ENCODE measurements at regions not wholly inside any gene's neighbourhood (a gene's known extent, or its start where the extent isn't known, plus 50 kb on each side); places are given as distances from the start of the nearest gene placed in this dataset.

DNA sequence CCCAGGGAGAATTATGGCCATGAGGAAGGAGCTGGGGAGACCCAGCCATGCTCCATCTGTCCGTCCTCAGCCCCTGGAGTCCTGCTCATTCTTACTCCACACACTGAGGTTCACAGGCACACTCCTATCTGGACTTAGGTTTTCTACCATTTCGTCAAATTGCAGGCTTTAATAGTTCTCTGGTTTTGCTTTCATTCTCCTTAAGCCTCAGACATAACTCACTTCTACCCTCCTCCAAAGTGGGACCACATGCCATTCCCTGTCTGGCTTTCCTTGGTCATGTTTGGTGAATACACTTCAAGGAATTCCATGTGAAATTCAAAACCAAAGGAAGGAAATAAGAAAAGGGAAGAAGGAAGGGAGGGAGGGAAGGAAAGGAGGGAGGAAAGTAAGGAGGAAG, 115.7 kb downstream of the CMPK2 start (continued):
- TF ChIP-seq FOXK1 (CRISPR knock-in tag; IDR thresholded peaks at IDR 0.05; ENCODE audit: borderline replicate concordance, low read depth) (no peak), ZNF556 (CRISPR knock-in tag; IDR thresholded peaks at IDR 0.05; ENCODE audit: borderline replicate concordance) (no peak), ZNF282 (IDR thresholded peaks at IDR 0.05; ENCODE audit: partially characterized antibody) (no peak)

DNA sequence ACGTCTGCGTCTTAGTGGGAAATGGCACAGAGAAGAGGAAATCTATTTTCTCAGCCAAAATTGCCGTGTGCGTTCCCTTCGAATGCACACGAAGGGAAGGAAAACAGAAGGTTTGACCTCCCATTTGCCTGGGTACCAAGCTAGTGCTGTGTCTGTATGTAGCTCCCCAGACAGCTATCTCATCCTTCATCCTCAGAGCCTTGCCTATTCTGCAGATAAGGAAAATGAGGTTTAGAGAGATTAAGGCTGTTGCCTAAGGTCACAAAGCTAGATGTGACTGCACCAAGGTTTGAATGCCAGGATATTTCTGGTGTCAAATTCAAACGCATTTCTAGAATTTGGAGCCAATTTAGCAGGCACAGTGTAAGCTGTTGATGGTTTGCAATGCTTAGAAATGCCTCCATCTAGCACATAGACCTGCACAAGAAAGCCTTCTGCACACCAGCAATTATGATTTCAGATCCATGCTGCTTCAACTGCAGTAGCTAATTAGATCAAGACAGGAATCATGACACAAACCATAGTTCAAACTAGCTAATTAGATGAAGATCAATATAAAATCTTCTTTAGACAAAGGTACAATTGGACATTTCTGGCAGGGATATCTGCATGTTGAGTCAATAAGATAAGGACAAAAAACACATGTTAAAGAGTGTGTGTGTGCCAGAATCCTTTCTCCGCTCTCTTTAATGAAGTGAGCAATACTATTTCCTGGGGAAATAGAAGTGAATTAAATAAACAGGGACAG, 115.1 kb downstream of the CMPK2 start:
- no peak overlapping the region for H3K27ac ChIP-seq (ENCODE audit: extremely low read length, insufficient read depth, low read length)
- no peaks in the 10 kb centered on the region for H4K20me1 ChIP-seq (ENCODE audit: insufficient read depth, low read length)
- H2AFZ ChIP-seq (ENCODE audit: low read length): no peak overlapping the region
- WGBS (ENCODE audit: low lambda C conversion rate): 23% methylated on average over 8 of the region's 8 CpGs
- ATAC-seq (no peak), FAIRE-seq (no peak), DNase-seq (ENCODE audit: low spot score) (no peak)
- no peak overlapping the region for H3K4me2 ChIP-seq (ENCODE audit: low read depth, low read length)
- intact Hi-C loops (cut with micrococcal nuclease; ENCODE audit: unreplicated experiment) (no loop called here), in situ Hi-C loops (cut with HindIII; ENCODE audit: extremely low pct_ligation_motif_present, low pct_unique_long_range_greater_than_20kb) (no loop called here)
- peaks cover 0 to 19% of the 10 kb centered on the region in 2 experiments; a peak in 2 of 5 replicates for H3K27me3 ChIP-seq (ENCODE audit: control insufficient read depth in 1 of 2, insufficient read depth in 2 of 2, low read length in 2 of 2)
- no peaks in the 10 kb centered on the region for H3K79me2 ChIP-seq (ENCODE audit: insufficient read depth, low read length)
- no peak overlapping the region for H3K4me3 ChIP-seq (replicated peaks in 1 of 3; ENCODE audit: insufficient read depth in 1 of 3, low read depth in 2 of 3, low read length in 3 of 3)
- POLR2A ChIA-PET: no interaction called here
- H3K9ac ChIP-seq (ENCODE audit: insufficient read depth, low read depth, low read length): no peak overlapping the region
- H3K9me3 ChIP-seq (ENCODE audit: low read length): no peaks in the 10 kb centered on the region
- H3K36me3 ChIP-seq (replicated peaks in 1 of 2; ENCODE audit: control insufficient read depth in 1 of 2, insufficient read depth in 2 of 2, low read length in 2 of 2): no peaks in the 10 kb centered on the region
- CTCF ChIA-PET (ENCODE audit: low intra/inter-chr PET ratio, low total read pairs): no interaction called here
- no TSS peak for BruUV-seq (replicated peaks)
- H3K4me1 ChIP-seq (ENCODE audit: insufficient read depth, low read length): no peaks in the 10 kb centered on the region
- TF ChIP-seq GRHL1 (CRISPR knock-in tag; conservative IDR thresholded peaks at IDR 0.05): no peak
- no peak for TF ChIP-seq NR1H2 (CRISPR knock-in tag; IDR thresholded peaks at IDR 0.05; ENCODE audit: borderline replicate concordance, low read depth)
- no peak for TF ChIP-seq SSRP1 (CRISPR knock-in tag; IDR thresholded peaks at IDR 0.05)
- TF ChIP-seq, protein P1, sequence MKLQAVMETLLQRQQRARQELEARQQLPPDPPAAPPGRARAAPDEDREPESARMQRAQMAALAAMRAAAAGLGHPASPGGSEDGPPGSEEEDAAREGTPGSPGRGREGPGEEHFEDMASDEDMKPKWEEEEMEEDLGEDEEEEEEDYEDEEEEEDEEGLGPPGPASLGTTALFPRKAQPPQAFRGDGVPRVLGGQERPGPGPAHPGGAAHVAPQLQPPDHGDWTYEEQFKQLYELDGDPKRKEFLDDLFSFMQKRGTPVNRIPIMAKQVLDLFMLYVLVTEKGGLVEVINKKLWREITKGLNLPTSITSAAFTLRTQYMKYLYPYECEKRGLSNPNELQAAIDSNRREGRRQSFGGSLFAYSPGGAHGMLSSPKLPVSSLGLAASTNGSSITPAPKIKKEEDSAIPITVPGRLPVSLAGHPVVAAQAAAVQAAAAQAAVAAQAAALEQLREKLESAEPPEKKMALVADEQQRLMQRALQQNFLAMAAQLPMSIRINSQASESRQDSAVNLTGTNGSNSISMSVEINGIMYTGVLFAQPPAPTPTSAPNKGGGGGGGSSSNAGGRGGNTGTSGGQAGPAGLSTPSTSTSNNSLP (IDR thresholded peaks at IDR 0.05; ENCODE audit: low read depth, low read length): no peak
- TF ChIP-seq THAP8 (CRISPR knock-in tag; IDR thresholded peaks at IDR 0.05; ENCODE audit: borderline replicate concordance): no peak
- no peak for TF ChIP-seq ZKSCAN1 (IDR thresholded peaks at IDR 0.05; ENCODE audit: low read length)
- TF ChIP-seq ZBTB2 (CRISPR knock-in tag; IDR thresholded peaks at IDR 0.05; ENCODE audit: low read depth): no peak
- TF ChIP-seq ONECUT2 (CRISPR knock-in tag; IDR thresholded peaks at IDR 0.05): no peak
- no peak for TF ChIP-seq DPF2 (CRISPR knock-in tag; IDR thresholded peaks at IDR 0.05; ENCODE audit: borderline replicate concordance, low read depth)
- TF ChIP-seq BCL6 (CRISPR knock-in tag; IDR thresholded peaks at IDR 0.05): no peak
- no peak for TF ChIP-seq TRIM24 (CRISPR knock-in tag; IDR thresholded peaks at IDR 0.05)
- TF ChIP-seq HCFC1 (IDR thresholded peaks at IDR 0.05; ENCODE audit: low read depth, low read length): no peak

All from HepG2 (cell line).